H1 (cell line): ENCODE measurements at regions not wholly inside any gene's neighbourhood (a gene's known extent, or its start where the extent isn't known, plus 50 kb on each side); places are given as distances from the start of the nearest gene placed in this dataset.

Source experiments
- CHD1 ChIP-seq: IDR thresholded peaks from 2 replicates; pipeline ENCODE4 v1.6.1; 2012; ENCODE audit warnings: low read depth, low read length, improper control_type of control experiment
- CHD2 ChIP-seq: IDR thresholded peaks from 2 replicates; pipeline ENCODE4 v1.6.1; 2012; ENCODE audit warnings: low read length, improper control_type of control experiment
- SP1 ChIP-seq: IDR thresholded peaks from 2 replicates; pipeline ENCODE4 v1.6.1; 2011; ENCODE audit warnings: low read depth, low read length

- TF ChIP-seq CHD2 (no peak), CHD1 (no peak), SP1 (no peak)
Observed at GRCh38 chr10:130484468-130485180, 348.4 kb downstream of the GLRX3 start (continued).
